Fibroblast of lung (primary cell): ENCODE measurements at regions not wholly inside any gene's neighbourhood (a gene's known extent, or its start where the extent isn't known, plus 50 kb on each side); places are given as distances from the start of the nearest gene placed in this dataset.

Experiments
- CTCF ChIP-seq, 2 donors: IDR thresholded peaks in 1 of 2; conservative IDR thresholded peaks in 1 of 2; 1 replicate in 1 of 2; 2 replicates in 1 of 2; pipeline ENCODE4 v1.5.1; 2011 to 2012; ENCODE audit warnings: low read length in 2 of 2, control low read depth in 1 of 2, inconsistent platforms in 1 of 2, low read depth in 1 of 2, mild to moderate bottlenecking in 1 of 2
- EZH2 ChIP-seq: IDR thresholded peaks from 2 replicates; pipeline ENCODE4 v1.5.1; 2012; ENCODE audit warnings: low read length, control low read depth, mild to moderate bottlenecking; ENCODE audit errors: missing control alignments

GRCh38 chr2:67626656-67627055, 229.5 kb downstream of the ETAA1 start:
- TF ChIP-seq EZH2, result no peak
- TF ChIP-seq CTCF (conservative IDR thresholded peaks at IDR 0.05 in 1 of 2, IDR thresholded peaks at IDR 0.05 in 1 of 2; ENCODE audit: low read depth in 1 of 2, low read length in 2 of 2), result no peak
